GM12872 (cell line): ENCODE measurements at regions not wholly inside any gene's neighbourhood (a gene's known extent, or its start where the extent isn't known, plus 50 kb on each side); places are given as distances from the start of the nearest gene placed in this dataset.

ENCODE experiments used
- CTCF ChIP-seq: IDR thresholded peaks from 3 replicates; pipeline ENCODE4 v1.5.1; 2011; ENCODE audit warnings: low read depth, mild to moderate bottlenecking, low read length, moderate library complexity; ENCODE audit not compliant: insufficient read depth

- TF ChIP-seq CTCF = no peak
Measured at GRCh38 chr16:51085271-51085670, 65.8 kb downstream of the SALL1 start.

DNA sequence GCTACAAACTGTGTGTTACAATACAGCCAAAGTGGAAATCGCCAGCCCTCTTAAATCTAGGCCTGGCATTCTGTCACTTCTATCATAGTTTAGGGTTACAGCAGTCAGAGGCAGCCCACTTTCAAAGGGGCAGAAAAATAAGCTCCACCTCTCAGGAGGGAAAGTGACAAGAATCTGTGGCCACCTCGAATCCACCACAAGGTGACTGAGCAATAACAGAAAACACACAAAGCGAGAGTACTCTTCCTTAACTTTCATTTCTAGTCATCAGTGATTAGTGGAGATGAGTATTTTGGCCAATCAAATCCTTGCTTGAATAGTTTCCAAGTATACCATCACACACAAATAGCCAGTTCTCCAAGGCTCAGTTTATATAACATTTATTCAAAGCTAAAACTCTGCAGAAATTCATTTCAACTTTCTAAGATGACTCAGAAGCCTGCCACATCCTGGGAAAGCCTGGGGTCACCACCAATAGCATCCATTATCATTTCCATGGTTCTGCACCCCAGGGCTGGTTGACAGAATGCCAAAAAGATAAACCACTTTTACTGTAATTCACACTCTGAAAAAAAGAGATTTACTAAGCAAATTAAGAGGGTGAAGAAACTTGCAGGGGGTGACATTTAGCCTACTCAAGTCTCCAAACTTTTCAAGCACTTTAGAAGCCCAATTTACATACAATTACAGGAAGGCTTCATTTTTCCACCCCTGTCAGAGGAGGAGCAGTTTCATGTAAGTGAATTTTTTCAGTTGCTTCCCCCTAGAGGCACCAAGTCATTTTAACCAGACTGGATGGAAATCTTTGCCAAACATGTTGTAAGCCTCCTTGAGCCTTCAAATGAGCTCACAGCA, 66.8 kb downstream of the SALL1 start:
- no peak for TF ChIP-seq CTCF

GRCh38 chr16:51072591-51072990, 78.5 kb downstream of the SALL1 start:
- TF ChIP-seq CTCF = no peak

- TF ChIP-seq CTCF = no peak
Measured at GRCh38 chr16:51071326-51071725, 79.7 kb downstream of the SALL1 start.

DNA sequence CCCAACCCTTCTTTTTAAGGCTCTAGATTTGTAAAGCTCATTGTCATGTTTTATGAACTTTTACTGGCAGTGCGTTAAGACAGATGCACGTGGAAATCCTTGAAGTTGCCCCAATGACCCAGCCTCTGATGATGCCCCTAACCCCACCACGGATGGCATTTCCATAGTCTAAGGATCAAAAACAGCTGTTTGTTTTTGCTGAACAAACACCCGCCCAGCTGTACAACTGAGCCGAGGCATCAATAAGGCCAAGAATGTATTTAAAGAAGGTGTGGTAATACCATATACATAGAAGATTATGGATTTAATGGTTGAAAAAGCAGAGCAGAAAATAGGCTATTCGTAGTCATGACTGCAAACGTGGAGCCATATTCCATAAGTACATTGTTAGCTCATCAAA, 83.7 kb downstream of the SALL1 start:
- no peak for TF ChIP-seq CTCF

- TF ChIP-seq CTCF = no peak
Measured at GRCh38 chr16:51062039-51062438, 89.0 kb downstream of the SALL1 start.

DNA sequence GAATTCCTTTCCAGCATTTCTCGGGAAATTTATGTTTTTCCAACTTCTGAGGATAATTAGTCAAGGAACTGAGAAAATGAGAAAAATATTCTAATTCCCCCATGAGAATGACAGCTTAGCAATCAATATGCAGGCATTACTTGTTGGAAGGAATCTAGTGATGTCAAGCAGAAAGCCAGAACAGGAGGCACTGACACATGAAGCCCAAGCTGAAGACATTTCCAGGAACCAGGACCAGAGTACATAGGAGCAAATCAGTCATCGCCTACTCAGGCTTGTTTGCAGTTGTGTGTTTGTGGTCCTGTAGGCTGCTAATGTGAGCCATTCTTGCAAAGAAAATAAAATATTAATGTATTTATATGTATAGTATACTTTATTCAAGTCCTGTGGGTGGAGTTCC, 89.7 kb downstream of the SALL1 start:
- TF ChIP-seq CTCF = no peak
